ENCODE measurements at regions not wholly inside any gene's neighbourhood (a gene's known extent, or its start where the extent isn't known, plus 50 kb on each side); places are given as distances from the start of the nearest gene placed in this dataset.

GRCh38 chr7:7100432-7100849, 81.9 kb upstream of the C1GALT1 start:
- TF ChIP-seq CTCF (IDR thresholded peaks at IDR 0.05) (no peak), EP300 (IDR thresholded peaks at IDR 0.05) (no peak)

Measured in tibial nerve (tissue), 4 donors.